Tibial nerve (tissue), 4 donors: ENCODE measurements at regions not wholly inside any gene's neighbourhood (a gene's known extent, or its start where the extent isn't known, plus 50 kb on each side); places are given as distances from the start of the nearest gene placed in this dataset.

Source experiments
- DNase-seq, 2 donors: peaks; one replicate each; pipeline ENCODE4 v3.0.0-alpha.2; 2019; ENCODE audit warnings: low spot score in 2 of 2
- H3K27ac ChIP-seq, 4 donors: fragments of 200-600 bp; sonication (generic) in 3 of 4; one replicate each; pipeline ENCODE4 v1.5.1; 2017 to 2019; ENCODE audit warnings: mild to moderate bottlenecking in 1 of 4
- H3K27me3 ChIP-seq, 2 donors: fragments of 200-600 bp; sonication (generic) in 1 of 2; one replicate each; pipeline versions ENCODE4 v1.5.1 to v1.6.0; 2017 to 2019
- H3K36me3 ChIP-seq, 3 donors: fragments of 200-600 bp; sonication (generic); one replicate each; pipeline ENCODE4 v1.5.1; 2018 to 2019
- H3K4me1 ChIP-seq, 4 donors: fragments of 200-600 bp; sonication (generic) in 3 of 4; one replicate each; pipeline ENCODE4 v1.5.1; 2017 to 2019
- H3K4me3 ChIP-seq, 4 donors: fragments of 200-600 bp; sonication (generic) in 3 of 4; one replicate each; pipeline ENCODE4 v1.5.1; 2017 to 2019; ENCODE audit warnings: mild to moderate bottlenecking in 1 of 4, moderate library complexity in 1 of 4
- H3K9me3 ChIP-seq, 4 donors: fragments of 200-600 bp; sonication (generic) in 3 of 4; one replicate each; pipeline ENCODE4 v1.5.1; 2017 to 2019
- EP300 ChIP-seq, 2 donors: sonication (generic); formaldehyde crosslinking; IDR thresholded peaks; one replicate each; pipeline ENCODE4 v1.6.1; 2017; ENCODE audit warnings: antibody characterized with exemption in 2 of 2, mild to moderate bottlenecking in 1 of 2
- POLR2A ChIP-seq, 2 donors: fragments of 450-650 bp; IDR thresholded peaks; one replicate each; pipeline ENCODE4 v1.6.1; 2017; ENCODE audit warnings: antibody characterized with exemption in 2 of 2, mild to moderate bottlenecking in 2 of 2, moderate library complexity in 2 of 2
- WGBS, 2 donors: methylation state at CpG; one replicate each; pipeline ENCODE4 v1.1.5; 2018; 5-methylcytosine and 5-hydroxymethylcytosine counted together
- TF ChIP-seq, protein P1 (sequence below), 5 experiments: fragments of 200-600 bp in 3 of 5; fragments of 450-650 bp in 2 of 5; sonication (generic) in 3 of 5; IDR thresholded peaks; one replicate each; pipeline ENCODE4 v1.5.1; 2016 to 2019; ENCODE audit warnings: antibody characterized with exemption in 5 of 5, mild to moderate bottlenecking in 3 of 5, moderate library complexity in 2 of 5

DNA sequence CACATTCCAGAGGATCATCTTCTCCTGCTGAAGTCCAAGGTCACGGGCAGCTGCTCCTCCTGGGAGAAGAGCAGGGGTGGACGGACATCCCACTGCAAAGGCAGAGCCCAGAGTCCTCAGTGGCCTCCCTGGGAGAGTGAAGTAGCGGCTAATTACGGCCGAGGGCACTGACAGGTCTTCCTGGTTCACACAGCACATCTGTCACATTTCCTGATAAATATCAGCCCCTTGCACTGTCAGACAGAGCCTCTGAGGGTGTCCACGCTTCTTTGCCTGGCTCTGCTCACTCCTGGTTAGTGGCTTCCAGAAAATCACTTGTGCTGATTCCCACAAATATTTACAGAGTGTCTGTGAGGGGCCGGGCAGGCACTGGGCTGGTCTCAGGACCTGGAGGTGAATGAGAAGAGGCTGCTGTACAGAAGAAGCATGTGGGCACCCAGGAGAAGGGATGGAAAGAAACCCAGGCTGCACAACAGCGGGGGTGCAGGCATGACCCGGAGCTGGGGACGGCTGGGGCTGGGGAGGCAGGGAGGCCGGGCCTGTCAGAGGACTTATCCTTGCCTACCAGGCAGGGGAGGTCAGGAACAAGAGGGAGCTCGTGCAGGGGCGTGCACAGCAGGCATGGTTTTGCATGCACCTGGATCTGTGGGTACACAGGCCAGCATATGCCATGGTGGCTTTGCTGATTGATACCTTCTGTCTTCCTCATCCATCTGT, 258.2 kb upstream of the TNRC6C start:
- TF ChIP-seq, protein P1, sequence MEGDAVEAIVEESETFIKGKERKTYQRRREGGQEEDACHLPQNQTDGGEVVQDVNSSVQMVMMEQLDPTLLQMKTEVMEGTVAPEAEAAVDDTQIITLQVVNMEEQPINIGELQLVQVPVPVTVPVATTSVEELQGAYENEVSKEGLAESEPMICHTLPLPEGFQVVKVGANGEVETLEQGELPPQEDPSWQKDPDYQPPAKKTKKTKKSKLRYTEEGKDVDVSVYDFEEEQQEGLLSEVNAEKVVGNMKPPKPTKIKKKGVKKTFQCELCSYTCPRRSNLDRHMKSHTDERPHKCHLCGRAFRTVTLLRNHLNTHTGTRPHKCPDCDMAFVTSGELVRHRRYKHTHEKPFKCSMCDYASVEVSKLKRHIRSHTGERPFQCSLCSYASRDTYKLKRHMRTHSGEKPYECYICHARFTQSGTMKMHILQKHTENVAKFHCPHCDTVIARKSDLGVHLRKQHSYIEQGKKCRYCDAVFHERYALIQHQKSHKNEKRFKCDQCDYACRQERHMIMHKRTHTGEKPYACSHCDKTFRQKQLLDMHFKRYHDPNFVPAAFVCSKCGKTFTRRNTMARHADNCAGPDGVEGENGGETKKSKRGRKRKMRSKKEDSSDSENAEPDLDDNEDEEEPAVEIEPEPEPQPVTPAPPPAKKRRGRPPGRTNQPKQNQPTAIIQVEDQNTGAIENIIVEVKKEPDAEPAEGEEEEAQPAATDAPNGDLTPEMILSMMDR (IDR thresholded peaks at IDR 0.05): no peak
- no peak for TF ChIP-seq POLR2A (IDR thresholded peaks at IDR 0.05)
- no peak for TF ChIP-seq EP300 (IDR thresholded peaks at IDR 0.05)
- 69 to 75% methylated on average over 13 of the region's 13 CpGs for WGBS, 2 donors
- Histone ChIP-seq H3K4me3 (no peak overlapping the region), H3K9me3 (peaks cover 0 to 36% (median 6%) of the 10 kb centered on the region in 4 donors), H3K36me3 (no peaks in the 10 kb centered on the region), H3K4me1 (peaks cover 0 to 12% (median 4%) of the 10 kb centered on the region in 4 donors), H3K27ac (no peak overlapping the region), H3K27me3 (peaks cover 0 to 17% of the 10 kb centered on the region in 2 donors)
- no peak for DNase-seq

DNA sequence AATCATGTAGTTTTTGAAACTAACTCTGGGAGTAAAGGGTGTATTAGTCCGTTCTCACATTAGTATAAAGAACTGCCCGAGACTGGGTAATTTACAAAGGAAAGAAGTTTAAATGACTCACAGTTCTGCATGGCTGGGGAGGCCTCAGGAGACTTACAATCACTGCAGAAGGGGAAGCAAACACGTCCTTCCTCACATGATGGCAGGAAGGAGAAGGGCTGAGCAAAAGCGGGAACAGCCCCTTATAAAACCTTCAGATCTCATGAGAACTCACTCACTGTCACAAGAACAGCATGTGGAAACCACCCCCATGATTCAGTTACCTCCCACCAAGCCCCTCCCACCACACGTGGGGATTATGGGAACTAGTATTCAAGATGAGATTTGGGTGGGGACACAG, 256.5 kb upstream of the TNRC6C start:
- Histone ChIP-seq H3K9me3 (peaks cover 0 to 47% (median 7%) of the 10 kb centered on the region in 4 donors), H3K4me3 (no peak overlapping the region), H3K27ac (no peak overlapping the region), H3K36me3 (no peaks in the 10 kb centered on the region), H3K27me3 (peaks cover 0 to 8% of the 10 kb centered on the region in 2 donors), H3K4me1 (peaks cover 0 to 2% (median 0%) of the 10 kb centered on the region in 4 donors)
- no peak for DNase-seq
- WGBS, 2 donors: 58 to 59% methylated on average over 5 of the region's 5 CpGs
- TF ChIP-seq, protein P1 (IDR thresholded peaks at IDR 0.05): no peak
- TF ChIP-seq EP300 (IDR thresholded peaks at IDR 0.05) (no peak), POLR2A (IDR thresholded peaks at IDR 0.05) (no peak)

DNA sequence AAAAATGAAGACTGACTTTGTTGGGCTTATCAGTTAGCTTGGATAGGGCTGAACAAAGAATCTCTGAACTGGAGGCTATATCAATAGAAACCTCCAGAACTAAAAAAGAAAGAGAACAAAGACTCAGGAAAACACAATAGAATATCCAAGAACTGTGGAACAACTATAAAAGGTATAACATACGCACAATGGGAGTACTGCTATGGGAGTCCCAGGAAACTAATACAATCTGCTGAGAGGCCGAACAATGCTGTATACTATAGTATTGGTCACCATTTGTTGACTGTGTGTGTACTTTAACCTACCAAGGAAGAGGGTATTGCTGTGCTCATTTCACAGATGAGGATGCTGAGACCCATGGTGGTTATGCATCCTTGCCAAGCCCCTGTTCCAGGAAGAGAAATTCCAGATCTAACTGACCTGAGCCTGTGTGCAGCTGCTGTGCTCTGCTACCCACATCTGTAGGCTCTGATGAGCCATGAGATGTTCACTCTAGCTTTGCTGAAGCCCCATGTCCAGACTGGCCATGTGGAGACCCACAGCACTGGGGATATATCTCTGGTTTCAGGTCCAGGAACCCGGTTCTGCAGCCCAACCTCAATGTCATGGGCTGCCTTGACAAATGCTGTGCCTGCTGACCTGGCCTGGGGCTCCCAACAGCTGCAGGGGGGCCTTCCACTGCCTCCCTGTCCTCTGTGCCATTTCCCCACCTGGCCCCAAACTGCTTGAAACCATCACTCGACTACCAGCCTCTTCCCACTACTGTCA, 254.3 kb upstream of the TNRC6C start:
- no peak for DNase-seq
- WGBS, 2 donors: 81 to 87% methylated on average over 4 of the region's 4 CpGs
- no peak for TF ChIP-seq POLR2A (IDR thresholded peaks at IDR 0.05)
- no peak for TF ChIP-seq EP300 (IDR thresholded peaks at IDR 0.05)
- TF ChIP-seq, protein P1 (IDR thresholded peaks at IDR 0.05): no peak
- peaks cover 0 to 50% (median 7%) of the 10 kb centered on the region in 4 donors for H3K9me3 ChIP-seq
- no peak overlapping the region for H3K27ac ChIP-seq
- no peaks in the 10 kb centered on the region for H3K36me3 ChIP-seq
- no peaks in the 10 kb centered on the region for H3K27me3 ChIP-seq
- H3K4me1 ChIP-seq: no peaks in the 10 kb centered on the region
- no peak overlapping the region for H3K4me3 ChIP-seq

DNA sequence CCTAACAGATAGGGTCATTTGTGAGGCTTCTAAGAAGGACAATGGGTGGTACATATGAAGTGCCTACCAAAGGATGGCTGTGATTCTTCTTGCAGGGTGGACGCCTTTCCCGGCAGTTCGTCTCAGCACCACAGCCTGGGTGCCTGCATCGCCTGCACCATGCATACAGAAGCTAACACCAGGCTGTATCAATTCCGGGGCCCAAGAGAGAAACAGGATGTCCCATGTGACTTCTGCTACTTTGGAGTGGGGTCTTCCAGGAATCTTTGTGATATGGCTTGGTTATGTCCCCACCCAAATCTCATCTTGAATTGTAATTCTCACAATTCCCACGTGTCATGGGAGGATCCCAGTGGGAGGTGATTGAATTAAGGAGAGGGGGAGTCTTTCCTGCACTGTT, 251.6 kb upstream of the TNRC6C start:
- no peak for DNase-seq
- no peaks in the 10 kb centered on the region for H3K4me1 ChIP-seq
- H3K27ac ChIP-seq: no peak overlapping the region
- H3K36me3 ChIP-seq: no peaks in the 10 kb centered on the region
- no peaks in the 10 kb centered on the region for H3K27me3 ChIP-seq
- H3K4me3 ChIP-seq: no peak overlapping the region
- H3K9me3 ChIP-seq: peaks cover 0 to 44% (median 7%) of the 10 kb centered on the region in 4 donors
- 74 to 91% methylated on average over 6 of the region's 6 CpGs for WGBS, 2 donors
- TF ChIP-seq, protein P1 (IDR thresholded peaks at IDR 0.05): no peak
- TF ChIP-seq EP300 (IDR thresholded peaks at IDR 0.05) (no peak), POLR2A (IDR thresholded peaks at IDR 0.05) (no peak)

DNA sequence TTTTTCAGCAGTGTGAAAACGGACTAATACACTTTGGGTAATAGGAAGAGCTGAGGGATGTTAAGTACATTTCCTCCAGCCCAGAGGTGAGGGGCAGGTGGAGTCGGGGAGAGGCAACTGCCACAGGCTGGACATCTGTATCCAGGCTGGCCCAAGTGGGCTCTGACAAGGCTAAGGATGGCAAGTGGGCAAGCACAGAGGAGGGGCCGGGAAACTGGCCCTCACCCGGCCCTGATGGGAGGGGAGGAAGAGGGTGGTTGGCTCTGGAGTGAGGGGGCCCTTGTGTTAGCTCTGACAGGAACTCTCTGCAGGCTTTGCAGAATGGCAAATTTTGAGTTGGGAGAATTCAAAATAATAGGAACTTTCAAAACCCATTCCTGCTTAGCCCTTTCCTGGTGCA, 251.0 kb upstream of the TNRC6C start:
- TF ChIP-seq POLR2A (IDR thresholded peaks at IDR 0.05): no peak
- TF ChIP-seq, protein P1 (IDR thresholded peaks at IDR 0.05): no peak
- TF ChIP-seq EP300 (IDR thresholded peaks at IDR 0.05): no peak
- H3K9me3 ChIP-seq: peaks cover 0 to 41% (median 7%) of the 10 kb centered on the region in 4 donors
- H3K4me3 ChIP-seq: no peak overlapping the region
- no peak for DNase-seq
- 78 to 94% methylated on average over 4 of the region's 4 CpGs for WGBS, 2 donors
- no peaks in the 10 kb centered on the region for H3K36me3 ChIP-seq
- H3K27me3 ChIP-seq: no peaks in the 10 kb centered on the region
- H3K4me1 ChIP-seq: no peaks in the 10 kb centered on the region
- no peak overlapping the region for H3K27ac ChIP-seq
